Stimulated activated CD4-positive, alpha-beta T cell treated with anti-CD3 and anti-CD28 coated beads, Interleukin-1b, Interleukin-23, amount 100 ng/mL, for 48 hours (primary cell): ENCODE measurements at regions not wholly inside any gene's neighbourhood (a gene's known extent, or its start where the extent isn't known, plus 50 kb on each side); places are given as distances from the start of the nearest gene placed in this dataset.

Experiments used
- DNase-seq: peaks from one replicate; pipeline ENCODE4 v3.0.0-alpha.2; 2020

- no peak for DNase-seq
Observed at GRCh38 chrX:39519030-39519488, 578.7 kb downstream of the BCOR start.

GRCh38 chrX:39519566-39520301, 578.0 kb downstream of the BCOR start:
- no peak for DNase-seq

- no peak for DNase-seq
Observed at GRCh38 chrX:39525758-39526157, 572.0 kb downstream of the BCOR start.

- DNase-seq, result no peak
Observed at GRCh38 chrX:39527025-39527424, 570.7 kb downstream of the BCOR start.

GRCh38 chrX:39528161-39528916, 569.4 kb downstream of the BCOR start:
- no peak for DNase-seq

- DNase-seq, result no peak
Observed at GRCh38 chrX:39532761-39533160, 565.0 kb downstream of the BCOR start.

- DNase-seq, result no peak
Observed at GRCh38 chrX:39534949-39535348, 562.8 kb downstream of the BCOR start.

GRCh38 chrX:39536211-39536610, 561.5 kb downstream of the BCOR start:
- no peak for DNase-seq

- DNase-seq, result no peak
Observed at GRCh38 chrX:39541881-39542280, 555.9 kb downstream of the BCOR start.

- DNase-seq, result no peak
Observed at GRCh38 chrX:39542316-39542715, 555.4 kb downstream of the BCOR start.

GRCh38 chrX:39550795-39551361, 546.9 kb downstream of the BCOR start:
- no peak for DNase-seq

GRCh38 chrX:39551762-39552161, 546.0 kb downstream of the BCOR start:
- no peak for DNase-seq

GRCh38 chrX:39555431-39555830, 542.3 kb downstream of the BCOR start:
- DNase-seq, result no peak

- DNase-seq, result no peak
Observed at GRCh38 chrX:39556056-39556455, 541.7 kb downstream of the BCOR start.

- DNase-seq, result no peak
Observed at GRCh38 chrX:39559229-39559628, 538.5 kb downstream of the BCOR start.

- no peak for DNase-seq
Observed at GRCh38 chrX:39560271-39560670, 537.5 kb downstream of the BCOR start.

- DNase-seq, result no peak
Observed at GRCh38 chrX:39563178-39563577, 534.6 kb downstream of the BCOR start.

- no peak for DNase-seq
Observed at GRCh38 chrX:39564751-39565150, 533.0 kb downstream of the BCOR start.

- DNase-seq, result no peak
Observed at GRCh38 chrX:39574178-39574577, 523.6 kb downstream of the BCOR start.

GRCh38 chrX:39576041-39576872, 521.5 kb downstream of the BCOR start:
- DNase-seq, result no peak

- no peak for DNase-seq
Observed at GRCh38 chrX:39577206-39577984, 520.4 kb downstream of the BCOR start.
